Gastrocnemius medialis (tissue), 4 donors: ENCODE measurements at regions not wholly inside any gene's neighbourhood (a gene's known extent, or its start where the extent isn't known, plus 50 kb on each side); places are given as distances from the start of the nearest gene placed in this dataset.

ENCODE experiments used
- ATAC-seq, 2 donors: fragments of 150-250 bp; one replicate each; pipeline ENCODE4 v1.9.1; 2016
- DNase-seq, 2 donors: peaks; one replicate each; pipeline ENCODE4 v3.0.0-alpha.2; 2019
- H3K27ac ChIP-seq, 4 donors: fragments of 200-600 bp; sonication (generic); 1 replicate in 1 of 4; 2 replicates in 3 of 4; pipeline ENCODE4 v1.5.1; 2016 to 2018; ENCODE audit warnings: mild to moderate bottlenecking in 2 of 4, moderate library complexity in 1 of 4
- H3K27me3 ChIP-seq, 3 donors: fragments of 200-600 bp; sonication (generic) in 2 of 3; 1 replicate in 1 of 3; 2 replicates in 2 of 3; pipeline versions ENCODE4 v1.5.1 to v1.6.0; 2016 to 2019; ENCODE audit warnings: mild to moderate bottlenecking in 1 of 3, moderate library complexity in 1 of 3
- H3K36me3 ChIP-seq, 2 donors: fragments of 200-600 bp; sonication (generic) in 1 of 2; one replicate each; pipeline ENCODE4 v1.5.1; 2017 to 2018
- H3K4me1 ChIP-seq, 2 donors: fragments of 200-600 bp; sonication (generic) in 1 of 2; one replicate each; pipeline ENCODE4 v1.5.1; 2016 to 2017; ENCODE audit warnings: mild to moderate bottlenecking in 2 of 2
- H3K4me3 ChIP-seq, 4 donors: fragments of 200-600 bp; sonication (generic) in 3 of 4; 1 replicate in 1 of 4; 2 replicates in 3 of 4; pipeline ENCODE4 v1.5.1; 2016 to 2019; ENCODE audit warnings: mild to moderate bottlenecking in 2 of 4
- H3K9me3 ChIP-seq, 3 donors: fragments of 200-600 bp; sonication (generic) in 2 of 3; 1 replicate in 1 of 3; 2 replicates in 2 of 3; pipeline ENCODE4 v1.5.1; 2016 to 2019
- CTCF ChIP-seq, 5 experiments: fragments of 450-650 bp in 3 of 5; fragments of 200-600 bp in 2 of 5; sonication (generic) in 2 of 5; IDR thresholded peaks in 4 of 5; conservative IDR thresholded peaks in 1 of 5; 1 replicate in 4 of 5; 2 replicates in 1 of 5; pipeline ENCODE4 v1.5.1; 2016 to 2019; ENCODE audit warnings: antibody characterized with exemption in 5 of 5, mild to moderate bottlenecking in 3 of 5, moderate library complexity in 3 of 5
- POLR2A ChIP-seq, 2 donors: fragments of 450-650 bp; IDR thresholded peaks; one replicate each; pipeline ENCODE4 v1.6.1; 2017; ENCODE audit warnings: antibody characterized with exemption in 2 of 2, mild to moderate bottlenecking in 2 of 2, moderate library complexity in 2 of 2
- in situ Hi-C, 4 donors: fragments of 200-750 bp; cut with MboI; loops; one replicate each; pipeline versions ENCODE4 v1.15.0 to v1.8.0; 2017; ENCODE audit warnings: low sequenced_read_pairs in 4 of 4
- intact Hi-C: fragments of 100-400 bp; cut with DNase I; formaldehyde crosslinking; loops from one replicate; pipeline ENCODE4 v1.15.1; 2023; ENCODE audit warnings: low total_unique reads

DNA sequence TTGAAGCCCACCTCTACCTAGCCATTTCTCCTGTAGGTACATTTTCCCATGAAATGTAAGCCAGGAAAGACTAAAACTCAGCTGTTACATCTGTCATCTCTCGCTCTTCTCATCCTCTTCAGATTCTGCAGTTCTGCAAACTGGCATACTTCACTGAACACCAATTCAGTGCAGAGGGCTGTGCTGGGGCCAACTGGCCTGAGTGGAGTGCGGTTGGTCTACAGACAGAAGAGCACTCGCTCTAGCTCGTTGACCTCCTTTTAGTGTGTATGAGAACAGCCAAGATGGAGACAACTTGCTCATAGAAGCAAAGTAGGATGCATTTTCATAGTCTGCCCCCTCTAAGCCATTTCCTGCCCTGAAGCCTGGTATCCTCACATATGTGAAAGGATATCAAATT is 862.6 kb downstream of the BCL11A start:
- no peaks in the 10 kb centered on the region for H3K27me3 ChIP-seq
- in situ Hi-C loops (no loop called here), intact Hi-C loops (no loop called here)
- peaks cover 22 to 35% of the 10 kb centered on the region in 2 donors for H3K4me1 ChIP-seq
- no peaks in the 10 kb centered on the region for H3K36me3 ChIP-seq
- DNase-seq (peak in 1 of 2 donors; percentile 19), ATAC-seq (peak; percentile 33 to 35)
- no peak overlapping the region for H3K4me3 ChIP-seq
- H3K27ac ChIP-seq, result peak overlapping the region; percentile 54 to 86 (median 80)
- TF ChIP-seq CTCF (IDR thresholded peaks at IDR 0.05 in 4 of 5, conservative IDR thresholded peaks at IDR 0.05 in 1 of 5), result no peak
- TF ChIP-seq POLR2A (IDR thresholded peaks at IDR 0.05), result no peak
- H3K9me3 ChIP-seq, result no peaks in the 10 kb centered on the region

DNA sequence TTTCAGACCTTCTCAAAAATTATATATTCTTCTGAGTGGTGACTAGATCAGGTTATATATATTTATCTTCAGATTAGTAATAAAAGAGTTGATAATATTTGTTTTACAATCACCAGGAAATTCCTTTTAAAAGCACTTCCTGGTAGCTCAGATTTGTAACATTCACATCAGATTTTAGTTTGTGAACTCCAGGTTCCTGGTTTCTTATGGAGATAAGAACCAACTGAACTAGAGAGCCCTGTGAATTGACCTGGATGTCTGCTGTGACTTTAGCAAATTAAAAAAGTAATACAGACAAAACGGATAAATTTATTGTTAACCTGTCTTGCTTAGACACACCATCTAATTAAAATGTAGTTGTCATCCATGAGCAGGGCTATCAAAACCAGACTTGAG is 868.7 kb downstream of the BCL11A start:
- DNase-seq (no peak), ATAC-seq (no peak)
- Histone ChIP-seq H3K27ac (no peak overlapping the region), H3K36me3 (no peaks in the 10 kb centered on the region), H3K4me3 (no peak overlapping the region), H3K4me1 (peaks cover 0 to 14% of the 10 kb centered on the region in 2 donors), H3K27me3 (no peaks in the 10 kb centered on the region), H3K9me3 (no peaks in the 10 kb centered on the region)
- TF ChIP-seq POLR2A (IDR thresholded peaks at IDR 0.05), result no peak
- TF ChIP-seq CTCF (IDR thresholded peaks at IDR 0.05 in 4 of 5, conservative IDR thresholded peaks at IDR 0.05 in 1 of 5), result no peak
- intact Hi-C loops (no loop called here), in situ Hi-C loops (no loop called here)

- DNase-seq (no peak), ATAC-seq (no peak)
- Histone ChIP-seq H3K27ac (no peak overlapping the region), H3K4me3 (no peak overlapping the region), H3K36me3 (no peaks in the 10 kb centered on the region), H3K27me3 (no peaks in the 10 kb centered on the region), H3K4me1 (peaks cover 0 to 15% of the 10 kb centered on the region in 2 donors), H3K9me3 (no peaks in the 10 kb centered on the region)
- TF ChIP-seq POLR2A (IDR thresholded peaks at IDR 0.05) (no peak), CTCF (IDR thresholded peaks at IDR 0.05 in 4 of 5, conservative IDR thresholded peaks at IDR 0.05 in 1 of 5) (no peak)
- intact Hi-C loops, result no loop called here
- in situ Hi-C loops, result no loop called here
These were observed 869.2 kb downstream of the BCL11A start for GRCh38 chr2:59684116-59684770.

- Histone ChIP-seq H3K4me1 (peaks cover 0 to 23% of the 10 kb centered on the region in 2 donors), H3K27ac (peak overlapping the region in 2 of 4 donors; percentile 43 to 51), H3K27me3 (no peaks in the 10 kb centered on the region), H3K4me3 (no peak overlapping the region), H3K36me3 (no peaks in the 10 kb centered on the region), H3K9me3 (no peaks in the 10 kb centered on the region)
- no peak for TF ChIP-seq CTCF (IDR thresholded peaks at IDR 0.05 in 4 of 5, conservative IDR thresholded peaks at IDR 0.05 in 1 of 5)
- TF ChIP-seq POLR2A (IDR thresholded peaks at IDR 0.05), result no peak
- DNase-seq, result peak; percentile 46 to 73
- intact Hi-C loops (no loop called here), in situ Hi-C loops (no loop called here)
- peak; percentile 96 to 97 for ATAC-seq
These were observed 872.6 kb downstream of the BCL11A start for GRCh38 chr2:59680863-59681262.

- in situ Hi-C loops, result no loop called here
- ATAC-seq (no peak), DNase-seq (no peak)
- TF ChIP-seq POLR2A (IDR thresholded peaks at IDR 0.05) (no peak), CTCF (IDR thresholded peaks at IDR 0.05 in 4 of 5, conservative IDR thresholded peaks at IDR 0.05 in 1 of 5) (no peak)
- no peaks in the 10 kb centered on the region for H3K9me3 ChIP-seq
- no peaks in the 10 kb centered on the region for H3K27me3 ChIP-seq
- peaks cover 0 to 29% of the 10 kb centered on the region in 2 donors for H3K4me1 ChIP-seq
- H3K36me3 ChIP-seq, result no peaks in the 10 kb centered on the region
- intact Hi-C loops, result no loop called here
- no peak overlapping the region for H3K4me3 ChIP-seq
- H3K27ac ChIP-seq, result peak overlapping the region in 1 of 4 donors; percentile 52
These were observed 876.3 kb downstream of the BCL11A start for GRCh38 chr2:59677158-59677557.
